ENCODE measurements at regions not wholly inside any gene's neighbourhood (a gene's known extent, or its start where the extent isn't known, plus 50 kb on each side); places are given as distances from the start of the nearest gene placed in this dataset.

DNA sequence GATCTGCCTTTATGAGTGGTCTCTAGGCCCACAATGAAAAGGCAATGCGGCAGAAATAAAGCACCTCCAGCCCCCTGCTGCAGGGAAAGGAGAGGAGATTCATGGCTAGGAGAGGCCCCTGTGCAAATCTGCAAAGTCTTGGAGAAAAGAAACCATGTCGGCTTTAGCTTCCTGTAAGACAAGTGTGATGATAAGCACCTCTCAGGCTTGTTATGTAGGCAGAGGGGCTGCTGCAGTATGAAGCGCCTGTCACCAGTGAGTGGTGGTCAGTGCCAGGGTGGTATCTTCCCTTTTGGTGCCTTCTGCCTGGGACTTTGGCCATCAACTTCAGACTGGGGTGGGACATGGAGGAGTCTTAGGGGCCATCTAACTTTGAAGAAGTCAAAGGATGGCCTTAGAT lies 59.2 kb upstream of the ARHGEF3 start:
- DNase-seq: no peak

DNA sequence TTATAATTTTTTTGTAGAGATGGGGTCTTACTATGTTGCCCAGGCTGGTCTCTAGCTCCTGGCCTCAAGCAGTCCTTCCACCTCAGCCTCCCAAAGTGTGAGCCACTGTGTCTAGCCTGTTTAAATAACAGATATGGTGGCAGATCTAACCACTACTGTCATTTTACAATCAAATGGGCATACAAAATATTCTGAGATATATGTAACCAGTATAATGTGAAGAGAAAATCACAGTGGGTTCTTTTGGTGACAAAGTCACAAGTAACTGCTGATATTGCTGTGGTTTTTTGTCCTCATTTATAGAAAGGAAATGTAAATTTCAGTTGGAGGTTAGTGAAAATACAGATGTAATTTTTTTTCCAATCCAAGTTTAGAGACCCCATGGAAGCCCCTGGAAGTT lies 58.6 kb upstream of the ARHGEF3 start:
- DNase-seq: no peak

DNA sequence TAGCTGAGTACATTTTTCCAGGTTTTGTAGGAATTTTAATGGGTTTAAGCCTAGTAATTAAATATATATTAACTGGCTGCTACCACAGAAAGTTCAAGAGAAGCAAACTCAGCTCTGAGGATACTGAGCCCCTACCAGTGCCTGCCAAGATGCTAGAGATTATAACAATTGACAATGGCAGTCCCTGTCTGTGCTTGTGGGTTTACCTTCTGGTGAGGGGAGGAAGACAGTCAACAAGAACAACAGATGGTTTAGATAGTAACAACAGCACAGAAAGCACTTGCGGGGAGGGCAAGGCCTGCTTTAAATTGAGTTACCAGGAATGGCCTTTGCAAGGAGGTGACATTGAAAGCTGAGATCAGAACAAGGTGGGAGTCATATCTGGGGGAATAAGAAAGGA lies 56.6 kb upstream of the ARHGEF3 start:
- peak; percentile 77 for DNase-seq

DNA sequence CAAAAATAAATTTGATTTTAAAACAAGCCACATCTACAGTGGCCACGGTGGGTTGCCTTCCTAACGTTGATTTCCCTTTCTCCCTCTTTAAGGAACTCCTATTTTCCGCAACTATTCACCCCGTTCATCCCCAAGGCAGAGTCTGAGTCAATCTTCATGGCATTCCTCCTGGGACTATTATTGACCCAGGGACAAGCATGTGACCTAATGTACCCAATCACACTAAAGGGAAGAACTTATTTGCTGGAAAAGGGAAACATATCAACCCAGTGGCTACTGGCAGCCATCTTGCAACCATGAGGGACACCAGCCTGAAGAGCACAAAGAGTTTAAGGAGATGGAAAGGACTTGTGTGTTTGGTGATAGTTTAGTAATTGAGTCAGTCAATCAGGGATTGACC lies 55.4 kb upstream of the ARHGEF3 start:
- DNase-seq: no peak

DNA sequence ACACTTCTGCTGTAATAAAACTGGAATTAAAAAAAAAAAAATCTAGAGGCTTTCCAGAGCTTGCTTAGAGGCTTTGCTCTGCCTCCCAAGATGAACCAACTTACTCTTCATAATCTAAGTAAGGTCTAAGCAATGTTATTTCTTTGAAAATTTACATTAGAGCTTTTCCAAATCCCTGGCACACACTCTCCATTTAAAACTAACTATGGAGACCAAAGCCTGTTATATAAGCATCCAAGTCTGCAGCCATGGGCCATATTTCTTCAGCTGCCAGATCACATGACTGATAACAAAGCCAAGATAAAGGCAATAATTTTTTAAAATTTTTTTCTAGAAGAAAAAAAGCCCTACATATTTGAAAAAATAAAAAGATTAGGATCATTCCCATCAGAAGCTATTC lies 55.0 kb upstream of the ARHGEF3 start:
- no peak for DNase-seq

DNA sequence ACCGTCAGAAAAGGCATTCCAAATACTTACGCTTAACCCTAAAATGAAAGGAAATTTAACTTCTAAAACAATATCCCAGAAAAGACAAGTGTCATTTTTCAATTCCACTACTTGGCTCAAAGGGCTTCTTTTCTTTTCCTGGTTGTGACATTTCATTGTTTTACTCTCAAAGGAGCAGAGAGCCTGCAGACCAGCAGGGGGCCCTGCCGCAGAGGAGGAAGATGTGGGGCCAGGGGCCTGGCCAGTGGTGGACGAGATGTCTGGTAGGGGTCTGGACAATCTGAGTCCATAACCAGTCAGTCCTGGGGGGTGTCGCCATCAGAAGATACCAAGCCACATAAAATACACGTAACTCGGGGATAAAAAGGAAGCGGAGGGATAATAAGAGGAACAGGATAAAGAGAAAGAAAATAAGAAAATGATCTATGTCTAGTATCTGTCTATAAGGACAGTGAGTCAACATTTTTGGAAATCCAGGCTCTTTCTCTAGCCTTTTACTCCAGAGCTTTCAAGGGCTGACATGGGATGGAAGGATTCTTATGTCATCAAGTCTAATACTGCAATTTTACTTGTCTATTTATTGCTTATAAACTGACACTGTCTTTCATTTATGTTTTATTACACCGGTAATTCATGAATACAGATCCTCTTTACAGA lies 54.2 kb upstream of the ARHGEF3 start:
- peak; percentile 38 for DNase-seq

DNA sequence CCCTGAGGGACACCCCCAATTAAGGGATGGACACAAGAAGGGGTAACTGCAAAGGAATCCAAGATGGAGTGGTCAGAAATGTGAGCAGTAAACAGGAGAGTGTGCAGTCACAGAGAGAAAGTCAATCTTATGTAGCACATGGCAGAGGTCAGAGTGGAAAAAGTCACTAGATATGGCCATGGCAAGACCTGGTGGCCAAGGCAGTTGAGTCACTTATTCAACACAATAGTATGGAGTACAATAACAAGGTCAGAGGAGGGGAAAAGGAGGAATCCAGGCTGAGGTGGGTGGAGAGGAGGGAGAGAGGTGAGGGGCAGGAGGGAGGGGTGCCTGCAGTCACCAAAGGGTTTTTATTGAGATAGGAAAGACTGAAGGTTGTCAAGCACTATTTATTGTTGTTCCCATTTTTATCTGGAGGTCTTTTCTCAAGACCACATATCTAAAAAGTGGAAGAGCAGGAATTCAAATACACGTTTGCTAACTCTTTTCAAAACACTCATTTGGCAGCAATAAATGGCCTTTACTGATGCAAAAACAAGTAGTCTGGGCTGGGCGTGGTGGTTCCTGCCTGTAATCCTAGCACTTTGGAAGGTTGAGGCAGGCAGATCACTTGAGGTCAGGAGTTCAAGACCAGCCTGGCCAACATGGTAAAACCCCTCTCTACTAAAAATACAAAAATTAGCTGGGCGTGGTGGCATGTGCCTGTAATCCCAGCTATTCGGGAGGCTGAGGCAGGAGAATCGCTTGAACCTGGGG lies 53.3 kb upstream of the ARHGEF3 start:
- no peak for DNase-seq

DNA sequence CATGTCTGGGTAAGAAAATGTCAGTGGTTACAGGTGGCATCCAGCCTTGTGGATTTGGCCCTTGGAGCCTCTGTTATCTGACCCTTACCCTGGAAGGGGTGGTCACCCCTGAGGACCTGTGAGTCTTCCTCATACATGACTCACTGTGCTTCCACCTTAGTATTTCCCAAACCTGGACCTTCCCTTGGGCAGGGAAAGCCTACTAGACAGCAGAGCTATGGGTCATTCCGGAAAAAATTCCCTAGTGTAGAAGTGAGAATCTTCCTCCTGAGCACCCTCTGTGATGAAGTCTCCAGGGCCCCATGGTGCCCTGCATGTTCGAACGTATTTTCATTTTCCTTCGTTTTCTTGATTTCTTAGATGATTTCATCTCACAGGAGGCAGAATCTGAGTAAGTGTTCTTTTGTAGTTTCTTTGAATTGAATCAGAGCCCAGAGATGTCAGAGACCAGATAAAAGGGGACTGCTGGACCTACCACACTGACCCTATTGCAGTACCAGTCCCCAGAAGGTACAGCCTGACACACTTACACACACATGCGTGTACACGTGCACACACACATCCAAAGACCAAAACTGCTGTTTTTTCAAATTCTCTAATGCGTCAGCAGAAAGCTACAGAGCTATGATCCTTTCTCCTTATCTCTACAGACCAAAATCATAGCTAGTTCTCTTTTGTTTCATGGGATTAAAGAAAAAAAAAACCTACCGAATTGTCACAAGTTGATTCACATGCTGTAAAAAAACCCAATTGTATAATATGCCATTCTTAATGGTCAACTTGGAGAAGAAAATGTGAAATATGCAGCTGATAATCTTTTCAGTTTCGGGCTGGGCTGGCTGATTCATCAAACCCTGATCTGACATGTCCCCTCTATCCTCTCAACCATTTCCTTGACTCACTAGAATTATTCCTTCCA lies 50.5 kb upstream of the ARHGEF3 start:
- no peak for DNase-seq

Measured in NCI-H82 (cell line).